T-cell (primary cell): ENCODE measurements at regions not wholly inside any gene's neighbourhood (a gene's known extent, or its start where the extent isn't known, plus 50 kb on each side); places are given as distances from the start of the nearest gene placed in this dataset.

Source experiments
- ATAC-seq, 4 experiments: fragments of 200-7000 bp in 3 of 4; fragments of 150-1000 bp in 1 of 4; cut with Tn5 transposase; replicated peaks in 1 of 4; 1 replicate in 3 of 4; 2 replicates in 1 of 4; pipeline ENCODE4 v1.10.0; 2021; ENCODE audit warnings: moderate library complexity in 3 of 4, mild to moderate bottlenecking in 2 of 4, moderate number of reproducible peaks in 1 of 4
- CTCF ChIA-PET, 2 donors: fragments of 300-600 bp; sonication (Branson Sonifier 250); formaldehyde crosslinking; loops; one replicate each; lab custom pipeline; 2022; ENCODE audit warnings: antibody characterized with exemption in 2 of 2; lab: Charles Lee
- POLR2A ChIA-PET, 2 donors: fragments of 300-600 bp; sonication (Branson Sonifier 250); formaldehyde crosslinking; loops; one replicate each; lab custom pipeline; 2022; ENCODE audit warnings: antibody characterized with exemption in 2 of 2; lab: Charles Lee
- DNase-seq, 35 experiments: peaks; one replicate each; pipeline versions ENCODE4 v3.0.0 to v3.0.0-alpha.2; 2013 to 2023
- H3K27ac ChIP-seq: one replicate; pipeline ENCODE4 v1.5.1; 2013; ENCODE audit warnings: low read length
- H3K27me3 ChIP-seq, 2 experiments: replicated peaks in 1 of 2; 1 replicate in 1 of 2; 2 replicates in 1 of 2; pipeline versions ENCODE4 v1.6.1 to v1.7.0; 2013; ENCODE audit warnings: low read length in 1 of 2, mixed read lengths in 1 of 2; ENCODE audit not compliant: control insufficient read depth in 2 of 2, insufficient read depth in 2 of 2; ENCODE audit errors: extremely low read depth in 1 of 2
- H3K36me3 ChIP-seq, 2 donors: 1 replicate in 1 of 2; 2 replicates in 1 of 2; pipeline versions ENCODE4 v1.6.1 to v1.7.0; 2013; ENCODE audit warnings: low read length in 1 of 2; ENCODE audit not compliant: control insufficient read depth in 2 of 2, insufficient read depth in 1 of 2; ENCODE audit errors: extremely low read depth in 1 of 2
- H3K4me1 ChIP-seq, 2 experiments: 1 replicate in 1 of 2; 2 replicates in 1 of 2; pipeline versions ENCODE4 v1.6.1 to v1.7.0; 2013; ENCODE audit warnings: low read length in 2 of 2, mixed read lengths in 1 of 2; ENCODE audit not compliant: insufficient read depth in 2 of 2, control insufficient read depth in 1 of 2; ENCODE audit errors: extremely low read depth in 1 of 2
- H3K4me3 ChIP-seq, 2 donors: 1 replicate in 1 of 2; 2 replicates in 1 of 2; pipeline versions ENCODE4 v1.5.1 to v1.7.0; 2013; ENCODE audit warnings: mild to moderate bottlenecking in 2 of 2, low read length in 1 of 2, moderate library complexity in 1 of 2; ENCODE audit not compliant: control insufficient read depth in 1 of 2; ENCODE audit errors: extremely low read depth in 1 of 2
- H3K9me3 ChIP-seq: 2 replicates; pipeline ENCODE4 v1.7.0; 2013
- H3K27ac Mint-ChIP-seq, 2 donors: one replicate each; pipeline ENCODE4 v1.8.0; 2020 to 2021; ENCODE audit warnings: mild to moderate bottlenecking in 2 of 2, mixed read lengths in 2 of 2
- H3K27me3 Mint-ChIP-seq, 2 donors: one replicate each; pipeline ENCODE4 v1.8.0; 2021 to 2022; ENCODE audit warnings: mixed read lengths in 2 of 2
- H3K36me3 Mint-ChIP-seq: one replicate; pipeline ENCODE4 v1.8.0; 2021; ENCODE audit warnings: mixed read lengths
- H3K4me1 Mint-ChIP-seq, 3 donors: one replicate each; pipeline ENCODE4 v1.8.0; 2020 to 2022; ENCODE audit warnings: mixed read lengths in 3 of 3, mild to moderate bottlenecking in 1 of 3
- H3K4me3 Mint-ChIP-seq, 3 donors: one replicate each; pipeline ENCODE4 v1.8.0; 2020 to 2022; ENCODE audit warnings: mild to moderate bottlenecking in 3 of 3, mixed read lengths in 3 of 3, moderate library complexity in 3 of 3
- H3K9me3 Mint-ChIP-seq, 3 donors: one replicate each; pipeline ENCODE4 v1.8.0; 2020 to 2022; ENCODE audit warnings: mixed read lengths in 3 of 3
- WGBS: methylation state at CpG from one replicate; pipeline ENCODE4 v1.1.5; 2013; ENCODE audit warnings: missing lambda C conversion rate; ENCODE audit not compliant: insufficient coverage; 5-methylcytosine and 5-hydroxymethylcytosine counted together

GRCh38 chrX:127782904-127783303 is 269.3 kb downstream of the ACTRT1 start:
- Histone ChIP-seq H3K9me3 (no peaks in the 10 kb centered on the region), H3K27ac (no peak overlapping the region), H3K36me3 (no peaks in the 10 kb centered on the region), H3K27me3 (no peaks in the 10 kb centered on the region), H3K4me1 (no peaks in the 10 kb centered on the region), H3K4me3 (no peak overlapping the region)
- Mint-ChIP-seq H3K4me3 (no peak overlapping the region), H3K36me3 (no peaks in the 10 kb centered on the region), H3K9me3 (peaks cover 0 to 5% (median 4%) of the 10 kb centered on the region in 3 donors), H3K27me3 (no peaks in the 10 kb centered on the region), H3K4me1 (no peaks in the 10 kb centered on the region), H3K27ac (no peak overlapping the region)
- POLR2A ChIA-PET: no interaction called here
- no peak for ATAC-seq
- CTCF ChIA-PET: no interaction called here
- WGBS: no CpG with 5 or more reads among the region's 2 CpGs
- no peak for DNase-seq

GRCh38 chrX:127764674-127765073 is 287.5 kb downstream of the ACTRT1 start:
- ATAC-seq: no peak
- ChIA-PET POLR2A (no interaction called here), CTCF (no interaction called here)
- no peaks in the 10 kb centered on the region for H3K9me3 ChIP-seq
- no peaks in the 10 kb centered on the region for H3K4me1 Mint-ChIP-seq
- H3K27me3 Mint-ChIP-seq: no peaks in the 10 kb centered on the region
- WGBS: 60% methylated on average over 1 of the region's 3 CpGs
- H3K36me3 Mint-ChIP-seq: no peaks in the 10 kb centered on the region
- H3K4me1 ChIP-seq: no peaks in the 10 kb centered on the region
- no peak overlapping the region for H3K4me3 ChIP-seq
- no peaks in the 10 kb centered on the region for H3K36me3 ChIP-seq
- no peak for DNase-seq
- no peak overlapping the region for H3K4me3 Mint-ChIP-seq
- H3K27ac ChIP-seq: no peak overlapping the region
- H3K9me3 Mint-ChIP-seq: no peaks in the 10 kb centered on the region
- no peaks in the 10 kb centered on the region for H3K27me3 ChIP-seq
- no peak overlapping the region for H3K27ac Mint-ChIP-seq

- DNase-seq (no peak), ATAC-seq (no peak)
- ChIA-PET POLR2A (no interaction called here), CTCF (no interaction called here)
- no peaks in the 10 kb centered on the region for H3K4me1 ChIP-seq
- H3K27me3 ChIP-seq: no peaks in the 10 kb centered on the region
- Mint-ChIP-seq H3K9me3 (no peaks in the 10 kb centered on the region), H3K4me3 (no peak overlapping the region), H3K4me1 (no peaks in the 10 kb centered on the region), H3K27ac (no peak overlapping the region), H3K36me3 (no peaks in the 10 kb centered on the region), H3K27me3 (peaks cover 0 to 3% of the 10 kb centered on the region in 2 donors)
- no peak overlapping the region for H3K27ac ChIP-seq
- no peak overlapping the region for H3K4me3 ChIP-seq
- no peaks in the 10 kb centered on the region for H3K36me3 ChIP-seq
- H3K9me3 ChIP-seq: no peaks in the 10 kb centered on the region
Observed at GRCh38 chrX:127762663-127763062, 289.5 kb downstream of the ACTRT1 start.

- Mint-ChIP-seq H3K4me3 (no peak overlapping the region), H3K9me3 (no peaks in the 10 kb centered on the region), H3K36me3 (no peaks in the 10 kb centered on the region), H3K27ac (no peak overlapping the region), H3K4me1 (no peaks in the 10 kb centered on the region), H3K27me3 (peaks cover 0 to 4% of the 10 kb centered on the region in 2 donors)
- no peak for ATAC-seq
- no peak for DNase-seq
- Histone ChIP-seq H3K27ac (no peak overlapping the region), H3K9me3 (no peaks in the 10 kb centered on the region), H3K27me3 (no peaks in the 10 kb centered on the region), H3K36me3 (no peaks in the 10 kb centered on the region), H3K4me3 (no peak overlapping the region), H3K4me1 (no peaks in the 10 kb centered on the region)
- ChIA-PET CTCF (no interaction called here), POLR2A (no interaction called here)
Observed at GRCh38 chrX:127732709-127733108, 319.5 kb downstream of the ACTRT1 start.

- Mint-ChIP-seq H3K4me3 (no peak overlapping the region), H3K36me3 (no peaks in the 10 kb centered on the region), H3K9me3 (no peaks in the 10 kb centered on the region), H3K4me1 (no peaks in the 10 kb centered on the region), H3K27me3 (peaks cover 0 to 4% of the 10 kb centered on the region in 2 donors), H3K27ac (no peak overlapping the region)
- Histone ChIP-seq H3K27ac (no peak overlapping the region), H3K4me3 (no peak overlapping the region), H3K9me3 (no peaks in the 10 kb centered on the region), H3K36me3 (no peaks in the 10 kb centered on the region), H3K4me1 (no peaks in the 10 kb centered on the region), H3K27me3 (no peaks in the 10 kb centered on the region)
- POLR2A ChIA-PET: no interaction called here
- DNase-seq (no peak), ATAC-seq (no peak)
- CTCF ChIA-PET: no interaction called here
Observed at GRCh38 chrX:127726227-127726626, 326.0 kb downstream of the ACTRT1 start.

- POLR2A ChIA-PET: no interaction called here
- Mint-ChIP-seq H3K36me3 (no peaks in the 10 kb centered on the region), H3K9me3 (no peaks in the 10 kb centered on the region), H3K4me1 (no peaks in the 10 kb centered on the region), H3K27ac (no peak overlapping the region), H3K27me3 (no peaks in the 10 kb centered on the region), H3K4me3 (no peak overlapping the region)
- Histone ChIP-seq H3K4me1 (no peaks in the 10 kb centered on the region), H3K36me3 (no peaks in the 10 kb centered on the region), H3K27me3 (no peaks in the 10 kb centered on the region), H3K9me3 (no peaks in the 10 kb centered on the region), H3K27ac (no peak overlapping the region), H3K4me3 (no peak overlapping the region)
- DNase-seq (no peak), ATAC-seq (no peak)
- WGBS: 54% methylated on average over 4 of the region's 4 CpGs
- CTCF ChIA-PET: no interaction called here
Observed at GRCh38 chrX:127708155-127708554, 344.0 kb downstream of the ACTRT1 start.

GRCh38 chrX:127702527-127702926 is 349.7 kb downstream of the ACTRT1 start:
- POLR2A ChIA-PET: no interaction called here
- Histone ChIP-seq H3K9me3 (no peaks in the 10 kb centered on the region), H3K4me1 (no peaks in the 10 kb centered on the region), H3K27me3 (no peaks in the 10 kb centered on the region), H3K36me3 (no peaks in the 10 kb centered on the region), H3K27ac (no peak overlapping the region), H3K4me3 (no peak overlapping the region)
- Mint-ChIP-seq H3K36me3 (no peaks in the 10 kb centered on the region), H3K4me1 (no peaks in the 10 kb centered on the region), H3K4me3 (no peak overlapping the region), H3K9me3 (no peaks in the 10 kb centered on the region), H3K27ac (no peak overlapping the region), H3K27me3 (no peaks in the 10 kb centered on the region)
- DNase-seq (no peak), ATAC-seq (no peak)
- CTCF ChIA-PET: no interaction called here
- no CpG with 5 or more reads among the region's 2 CpGs for WGBS
